Activated CD8-positive, alpha-beta memory T cell treated with anti-CD3 and anti-CD28 coated beads, Interleukin-2, amount 50 U/mL, for 48 hours (primary cell): ENCODE measurements at regions not wholly inside any gene's neighbourhood (a gene's known extent, or its start where the extent isn't known, plus 50 kb on each side); places are given as distances from the start of the nearest gene placed in this dataset.

Experiments
- DNase-seq: peaks from one replicate; pipeline ENCODE4 v3.0.0-alpha.2; 2020

- DNase-seq, result no peak
Observed at GRCh38 chr9:107723015-107723414, 233.4 kb upstream of the KLF4 start.

- DNase-seq, result no peak
Observed at GRCh38 chr9:107721705-107722245, 232.2 kb upstream of the KLF4 start.

- no peak for DNase-seq
Observed at GRCh38 chr9:107720501-107720900, 230.9 kb upstream of the KLF4 start.

- no peak for DNase-seq
Observed at GRCh38 chr9:107717529-107718314, 228.2 kb upstream of the KLF4 start.

- DNase-seq, result no peak
Observed at GRCh38 chr9:107715740-107716139, 226.2 kb upstream of the KLF4 start.

GRCh38 chr9:107713470-107713869 lies 223.9 kb upstream of the KLF4 start:
- no peak for DNase-seq

GRCh38 chr9:107712390-107712789 lies 222.8 kb upstream of the KLF4 start:
- no peak for DNase-seq

- DNase-seq, result no peak
Observed at GRCh38 chr9:107711542-107711941, 222.0 kb upstream of the KLF4 start.

GRCh38 chr9:107710953-107711352 lies 221.4 kb upstream of the KLF4 start:
- no peak for DNase-seq

- DNase-seq, result no peak
Observed at GRCh38 chr9:107710546-107710945, 221.0 kb upstream of the KLF4 start.

GRCh38 chr9:107708791-107709190 lies 219.2 kb upstream of the KLF4 start:
- no peak for DNase-seq

GRCh38 chr9:107707915-107708441 lies 218.4 kb upstream of the KLF4 start:
- no peak for DNase-seq

- no peak for DNase-seq
Observed at GRCh38 chr9:107707428-107707837, 217.9 kb upstream of the KLF4 start.

GRCh38 chr9:107706701-107707427 lies 217.3 kb upstream of the KLF4 start:
- no peak for DNase-seq

- no peak for DNase-seq
Observed at GRCh38 chr9:107705521-107705920, 216.0 kb upstream of the KLF4 start.

- DNase-seq, result no peak
Observed at GRCh38 chr9:107704774-107705173, 215.2 kb upstream of the KLF4 start.

- no peak for DNase-seq
Observed at GRCh38 chr9:107703651-107704050, 214.1 kb upstream of the KLF4 start.

GRCh38 chr9:107700847-107701246 lies 211.3 kb upstream of the KLF4 start:
- DNase-seq, result no peak

GRCh38 chr9:107699231-107699630 lies 209.7 kb upstream of the KLF4 start:
- DNase-seq, result no peak

GRCh38 chr9:107698779-107699178 lies 209.2 kb upstream of the KLF4 start:
- no peak for DNase-seq

- no peak for DNase-seq
Observed at GRCh38 chr9:107696302-107696701, 206.7 kb upstream of the KLF4 start.

- DNase-seq, result no peak
Observed at GRCh38 chr9:107694390-107694789, 204.8 kb upstream of the KLF4 start.

GRCh38 chr9:107693625-107694326 lies 204.2 kb upstream of the KLF4 start:
- DNase-seq, result no peak
